Fibroblast of villous mesenchyme (primary cell): ENCODE measurements at regions not wholly inside any gene's neighbourhood (a gene's known extent, or its start where the extent isn't known, plus 50 kb on each side); places are given as distances from the start of the nearest gene placed in this dataset.

Experiments
- DNase-seq: peaks from one replicate; pipeline ENCODE4 v3.0.0-alpha.2; 2010; ENCODE audit warnings: low read depth
- H3K4me3 ChIP-seq: 2 replicates; pipeline ENCODE4 v1.5.1; 2011; ENCODE audit warnings: low read depth, mild to moderate bottlenecking, low read length
- TF ChIP-seq, protein P1 (sequence below): IDR thresholded peaks from 2 replicates; pipeline ENCODE4 v1.5.1; 2012; ENCODE audit warnings: low read depth, mild to moderate bottlenecking, low read length; ENCODE audit not compliant: insufficient read depth

DNA sequence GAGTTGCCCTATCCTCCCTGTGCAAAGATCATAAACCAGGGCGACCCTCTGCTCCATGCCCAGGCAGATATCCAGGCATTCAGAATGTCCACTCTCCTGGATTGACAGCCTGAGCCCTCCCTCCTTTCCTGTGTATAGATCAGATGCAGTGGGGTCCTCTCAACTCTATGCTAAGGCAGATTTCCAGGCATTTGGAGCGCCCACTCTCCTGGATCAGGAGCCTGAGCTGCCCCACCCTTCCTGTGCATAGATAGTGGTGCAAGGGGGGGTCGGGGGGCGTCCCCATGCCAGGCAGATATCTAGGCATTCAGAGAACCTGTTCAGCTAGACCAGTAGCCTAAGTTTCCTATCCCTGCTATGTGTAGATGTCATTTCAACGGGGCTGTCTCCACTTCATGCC lies 941.1 kb downstream of the PCDH19 start:
- no peak for DNase-seq
- TF ChIP-seq, protein P1, sequence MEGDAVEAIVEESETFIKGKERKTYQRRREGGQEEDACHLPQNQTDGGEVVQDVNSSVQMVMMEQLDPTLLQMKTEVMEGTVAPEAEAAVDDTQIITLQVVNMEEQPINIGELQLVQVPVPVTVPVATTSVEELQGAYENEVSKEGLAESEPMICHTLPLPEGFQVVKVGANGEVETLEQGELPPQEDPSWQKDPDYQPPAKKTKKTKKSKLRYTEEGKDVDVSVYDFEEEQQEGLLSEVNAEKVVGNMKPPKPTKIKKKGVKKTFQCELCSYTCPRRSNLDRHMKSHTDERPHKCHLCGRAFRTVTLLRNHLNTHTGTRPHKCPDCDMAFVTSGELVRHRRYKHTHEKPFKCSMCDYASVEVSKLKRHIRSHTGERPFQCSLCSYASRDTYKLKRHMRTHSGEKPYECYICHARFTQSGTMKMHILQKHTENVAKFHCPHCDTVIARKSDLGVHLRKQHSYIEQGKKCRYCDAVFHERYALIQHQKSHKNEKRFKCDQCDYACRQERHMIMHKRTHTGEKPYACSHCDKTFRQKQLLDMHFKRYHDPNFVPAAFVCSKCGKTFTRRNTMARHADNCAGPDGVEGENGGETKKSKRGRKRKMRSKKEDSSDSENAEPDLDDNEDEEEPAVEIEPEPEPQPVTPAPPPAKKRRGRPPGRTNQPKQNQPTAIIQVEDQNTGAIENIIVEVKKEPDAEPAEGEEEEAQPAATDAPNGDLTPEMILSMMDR, result no peak
- H3K4me3 ChIP-seq, result no peak overlapping the region

- no peak overlapping the region for H3K4me3 ChIP-seq
- DNase-seq, result no peak
- TF ChIP-seq, protein P1, result no peak
Measured at GRCh38 chrX:99461223-99461622, 948.9 kb downstream of the PCDH19 start.

- TF ChIP-seq, protein P1, result no peak
- no peak overlapping the region for H3K4me3 ChIP-seq
- no peak for DNase-seq
Measured at GRCh38 chrX:99445336-99445735, 964.7 kb downstream of the PCDH19 start.

GRCh38 chrX:99421796-99422195 lies 988.3 kb downstream of the PCDH19 start:
- H3K4me3 ChIP-seq, result no peak overlapping the region
- no peak for DNase-seq
- TF ChIP-seq, protein P1, result no peak

- TF ChIP-seq, protein P1, result no peak
- no peak overlapping the region for H3K4me3 ChIP-seq
- no peak for DNase-seq
Measured at GRCh38 chrX:99415470-99415869, 994.6 kb downstream of the PCDH19 start.

DNA sequence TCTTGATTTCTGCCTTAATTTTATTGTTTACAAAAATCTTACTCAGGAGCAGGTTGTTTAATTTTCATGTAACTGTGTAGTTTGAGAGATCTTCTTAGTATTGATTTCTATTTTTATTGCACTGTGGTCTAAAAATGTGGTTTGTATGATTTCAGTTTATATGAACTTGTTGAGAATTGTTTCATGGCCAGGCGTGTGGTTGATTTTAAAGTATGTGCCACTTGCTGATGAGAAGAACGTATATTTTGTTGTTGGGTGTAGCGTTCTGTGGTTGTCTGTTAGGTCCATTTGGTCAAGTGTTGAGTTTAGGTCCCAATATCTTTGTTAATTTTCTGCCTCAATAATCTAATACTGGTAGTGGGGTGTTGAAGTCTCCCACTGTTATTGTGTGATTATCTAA lies 996.8 kb downstream of the PCDH19 start:
- DNase-seq, result no peak
- TF ChIP-seq, protein P1, result no peak
- no peak overlapping the region for H3K4me3 ChIP-seq

GRCh38 chrX:99398545-99398944 lies 1011.5 kb downstream of the PCDH19 start:
- DNase-seq, result no peak
- TF ChIP-seq, protein P1, result no peak

More at GRCh38 chrX:99398545-99398944, 1011.5 kb downstream of the PCDH19 start:
- no peak overlapping the region for H3K4me3 ChIP-seq
